NB4 (cell line): ENCODE measurements at regions not wholly inside any gene's neighbourhood (a gene's known extent, or its start where the extent isn't known, plus 50 kb on each side); places are given as distances from the start of the nearest gene placed in this dataset.

Source experiments
- DNase-seq: peaks from one replicate; pipeline ENCODE4 v3.0.0; 2010; ENCODE audit warnings: low read depth
- H3K4me3 ChIP-seq: one replicate; pipeline ENCODE4 v1.5.1; 2011; ENCODE audit warnings: mild to moderate bottlenecking, low read depth, low read length, moderate library complexity
- CTCF ChIP-seq: IDR thresholded peaks from one replicate; pipeline ENCODE4 v1.5.1; 2012; ENCODE audit warnings: low read depth, low read length
- MAX ChIP-seq: IDR thresholded peaks from 2 replicates; pipeline ENCODE4 v1.6.1; 2011; ENCODE audit warnings: low read depth, low read length
- MYC ChIP-seq: IDR thresholded peaks from 2 replicates; pipeline ENCODE4 v1.6.1; 2011; ENCODE audit warnings: low read depth, low read length
- POLR2A ChIP-seq: IDR thresholded peaks from 2 replicates; pipeline ENCODE4 v1.6.1; 2011; ENCODE audit warnings: mild to moderate bottlenecking; ENCODE audit not compliant: insufficient read length; ENCODE audit errors: extremely low read depth

- no peak overlapping the region for H3K4me3 ChIP-seq
- TF ChIP-seq MAX (no peak), POLR2A (no peak), MYC (no peak), CTCF (no peak)
- no peak for DNase-seq
Measured at GRCh38 chr7:130987092-130987491, 253.1 kb upstream of the KLF14 start.

- H3K4me3 ChIP-seq: no peak overlapping the region
- no peak for DNase-seq
Measured at GRCh38 chr7:130988443-130988842, 254.4 kb upstream of the KLF14 start.

GRCh38 chr7:130989101-130989795, 255.2 kb upstream of the KLF14 start:
- DNase-seq: no peak
- no peak overlapping the region for H3K4me3 ChIP-seq
- TF ChIP-seq MAX (no peak), MYC (no peak), CTCF (no peak), POLR2A (no peak)

More at GRCh38 chr7:130988443-130988842, 254.4 kb upstream of the KLF14 start:
- TF ChIP-seq MAX (no peak), POLR2A (no peak), CTCF (no peak), MYC (no peak)

- TF ChIP-seq MAX: no peak
- no peak for TF ChIP-seq CTCF
- TF ChIP-seq MYC: no peak
- TF ChIP-seq POLR2A: no peak
- H3K4me3 ChIP-seq: no peak overlapping the region
Measured at GRCh38 chr7:130990178-130990832, 256.3 kb upstream of the KLF14 start.

GRCh38 chr7:130993671-130994365, 259.8 kb upstream of the KLF14 start:
- TF ChIP-seq CTCF: no peak
- no peak for TF ChIP-seq POLR2A
- no peak overlapping the region for H3K4me3 ChIP-seq
- no peak for DNase-seq

More at GRCh38 chr7:130990178-130990832, 256.3 kb upstream of the KLF14 start:
- DNase-seq: no peak
